COLO829 (cell line): ENCODE measurements at regions not wholly inside any gene's neighbourhood (a gene's known extent, or its start where the extent isn't known, plus 50 kb on each side); places are given as distances from the start of the nearest gene placed in this dataset.
A peak's percentile ranks its signal among the peaks of the same experiment; 100 is the strongest.

ENCODE experiments used
- DNase-seq: peaks from one replicate; pipeline ENCODE4 v3.0.0; 2012; ENCODE audit warnings: low spot score

- DNase-seq, result peak; percentile 28
These were observed 770.9 kb downstream of the TNS3 start for GRCh38 chr7:46810986-46811385.

GRCh38 chr7:46809886-46810285, 772.0 kb downstream of the TNS3 start:
- DNase-seq, result no peak

GRCh38 chr7:46806856-46807255, 775.1 kb downstream of the TNS3 start:
- no peak for DNase-seq

DNA sequence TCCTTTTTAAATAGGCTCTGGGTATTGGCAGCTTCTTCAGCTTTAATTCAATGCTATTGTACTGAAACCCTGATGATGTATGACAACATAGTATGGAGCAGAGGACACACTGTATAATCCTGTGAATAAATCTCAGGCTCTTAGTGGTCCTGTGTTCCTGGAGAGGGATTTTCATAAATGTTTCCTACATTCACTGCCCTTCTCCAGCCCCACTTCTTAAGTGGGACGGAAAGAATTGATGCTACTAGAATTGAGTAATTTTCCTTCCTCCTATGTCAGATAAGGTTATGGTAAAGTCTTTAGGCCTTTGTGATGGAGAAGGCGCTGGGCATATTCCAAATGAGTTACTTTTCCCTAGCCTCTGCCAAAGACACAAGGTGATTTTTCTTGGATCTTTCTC, 779.4 kb downstream of the TNS3 start:
- no peak for DNase-seq

- DNase-seq, result peak; percentile 94
These were observed 790.7 kb downstream of the TNS3 start for GRCh38 chr7:46791188-46791587.

GRCh38 chr7:46786995-46787394, 794.9 kb downstream of the TNS3 start:
- DNase-seq, result no peak

DNA sequence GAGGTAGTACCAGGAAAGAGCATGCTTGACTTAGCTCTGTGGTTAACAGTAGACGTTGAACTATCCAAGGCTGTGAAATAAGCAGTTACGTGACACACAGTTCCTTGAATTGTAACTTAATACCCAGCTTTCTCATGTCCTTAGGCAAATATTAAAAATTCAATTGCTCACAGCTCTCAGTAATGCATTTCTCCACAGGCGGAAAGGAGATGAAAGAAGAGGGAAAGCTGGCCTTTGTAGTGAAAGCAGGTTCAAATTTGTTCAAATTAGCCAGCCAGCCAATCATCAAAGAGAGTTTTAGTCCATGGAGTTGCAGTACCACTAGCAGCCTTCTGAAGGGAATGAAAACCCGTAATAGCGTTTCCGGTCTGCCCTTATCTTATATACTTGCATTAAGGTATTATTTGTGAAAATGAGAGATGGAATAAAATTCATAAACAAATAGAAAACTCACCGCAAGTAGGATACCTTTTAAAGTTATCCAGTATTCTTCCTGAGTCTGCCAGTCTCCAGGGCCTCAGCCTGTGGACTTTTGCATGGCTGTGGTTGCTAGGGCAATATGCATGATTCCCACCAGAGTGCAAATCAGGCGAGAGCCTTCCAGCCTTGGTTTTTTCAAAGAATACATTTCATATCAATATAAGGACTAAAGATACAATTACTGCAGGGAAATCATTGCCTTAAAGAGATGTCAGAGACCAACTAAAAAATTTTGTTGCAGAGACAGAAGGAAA, 795.5 kb downstream of the TNS3 start:
- DNase-seq, result peak; percentile 38

- no peak for DNase-seq
These were observed 797.2 kb downstream of the TNS3 start for GRCh38 chr7:46784732-46785131.

DNA sequence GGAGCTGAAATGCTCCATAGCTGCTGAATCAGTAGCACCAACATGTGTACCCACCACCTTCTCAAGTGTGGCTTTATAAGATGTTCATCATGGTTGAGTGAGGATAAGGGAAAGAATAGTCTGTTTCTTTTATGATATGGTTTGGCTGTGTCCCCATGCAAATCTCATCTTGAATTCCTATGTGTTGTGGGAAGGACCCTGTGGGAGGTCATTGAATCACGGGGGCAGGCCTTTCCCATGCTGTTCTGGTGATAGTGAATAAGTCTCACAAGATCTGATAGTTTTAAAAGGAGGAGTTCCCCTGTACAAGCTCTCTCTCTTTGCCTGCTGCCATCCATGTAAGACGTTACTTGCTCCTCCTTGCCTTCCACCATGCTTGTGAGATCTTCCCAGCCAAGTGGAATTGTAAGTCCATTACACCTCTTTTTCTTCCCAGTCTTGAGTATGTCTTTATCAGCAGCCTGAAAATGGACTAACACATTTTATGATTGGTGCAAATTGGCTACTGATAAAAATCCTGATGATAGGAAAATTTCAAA, 799.9 kb downstream of the TNS3 start:
- no peak for DNase-seq

- DNase-seq, result peak; percentile 47
These were observed 805.1 kb downstream of the TNS3 start for GRCh38 chr7:46776790-46777189.

- DNase-seq, result no peak
These were observed 806.1 kb downstream of the TNS3 start for GRCh38 chr7:46775776-46776175.

DNA sequence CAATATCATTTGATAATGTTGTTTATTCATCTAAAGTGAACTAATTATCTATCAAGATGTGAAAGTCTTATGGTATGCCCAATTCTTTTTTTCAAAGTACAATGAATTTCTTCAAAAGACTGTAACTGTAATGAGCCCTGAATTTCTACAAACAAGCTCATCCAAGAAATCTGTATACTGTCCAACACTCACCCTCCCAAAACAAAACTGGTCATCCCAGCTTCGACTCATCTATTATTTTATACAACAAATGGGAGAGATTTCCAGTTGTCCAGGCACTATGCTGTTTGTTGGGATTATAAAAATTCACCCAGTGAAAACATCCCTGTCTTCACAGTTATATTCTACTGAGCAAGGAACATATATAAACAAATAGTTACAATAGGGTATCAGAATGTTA, 806.9 kb downstream of the TNS3 start:
- DNase-seq, result no peak

DNA sequence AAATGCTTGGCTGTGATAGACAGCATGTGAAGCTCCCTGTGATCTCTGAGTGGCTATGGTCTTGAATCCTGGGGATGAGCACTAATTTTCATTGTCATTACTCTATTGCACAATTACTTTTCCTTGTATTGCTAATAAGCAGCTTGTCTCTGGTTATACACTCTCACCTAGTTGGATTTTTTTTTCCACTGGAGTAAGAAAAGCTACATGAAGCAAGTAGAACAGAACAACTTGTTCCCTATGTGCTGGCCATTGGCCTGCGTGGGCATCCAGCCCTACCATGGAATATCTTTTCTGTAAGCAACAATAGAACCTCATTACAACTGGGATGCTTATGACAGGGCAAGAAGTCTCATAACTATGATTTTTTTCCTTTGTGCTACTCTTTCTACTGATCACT, 807.4 kb downstream of the TNS3 start:
- DNase-seq, result no peak

- no peak for DNase-seq
These were observed 809.1 kb downstream of the TNS3 start for GRCh38 chr7:46772776-46773175.

DNA sequence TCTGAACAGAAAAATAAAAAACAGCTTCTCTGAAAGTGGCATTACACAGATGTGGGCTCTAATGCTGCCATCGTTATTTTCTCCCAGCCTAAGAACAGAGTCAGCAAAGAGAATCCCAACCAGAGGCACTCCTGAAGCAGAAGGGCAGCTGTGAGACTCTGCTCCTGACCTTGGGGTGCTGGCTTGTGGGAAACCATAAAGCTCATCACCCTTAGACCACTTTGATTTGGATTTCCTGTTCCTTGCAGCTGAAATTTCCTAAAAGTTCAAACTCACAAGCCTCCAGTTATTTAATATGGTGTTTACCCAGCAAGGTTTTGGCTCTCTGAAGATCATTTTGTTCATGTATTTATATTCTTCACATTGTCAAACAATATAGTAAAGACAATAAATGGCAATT, 814.8 kb downstream of the TNS3 start:
- DNase-seq, result no peak

DNA sequence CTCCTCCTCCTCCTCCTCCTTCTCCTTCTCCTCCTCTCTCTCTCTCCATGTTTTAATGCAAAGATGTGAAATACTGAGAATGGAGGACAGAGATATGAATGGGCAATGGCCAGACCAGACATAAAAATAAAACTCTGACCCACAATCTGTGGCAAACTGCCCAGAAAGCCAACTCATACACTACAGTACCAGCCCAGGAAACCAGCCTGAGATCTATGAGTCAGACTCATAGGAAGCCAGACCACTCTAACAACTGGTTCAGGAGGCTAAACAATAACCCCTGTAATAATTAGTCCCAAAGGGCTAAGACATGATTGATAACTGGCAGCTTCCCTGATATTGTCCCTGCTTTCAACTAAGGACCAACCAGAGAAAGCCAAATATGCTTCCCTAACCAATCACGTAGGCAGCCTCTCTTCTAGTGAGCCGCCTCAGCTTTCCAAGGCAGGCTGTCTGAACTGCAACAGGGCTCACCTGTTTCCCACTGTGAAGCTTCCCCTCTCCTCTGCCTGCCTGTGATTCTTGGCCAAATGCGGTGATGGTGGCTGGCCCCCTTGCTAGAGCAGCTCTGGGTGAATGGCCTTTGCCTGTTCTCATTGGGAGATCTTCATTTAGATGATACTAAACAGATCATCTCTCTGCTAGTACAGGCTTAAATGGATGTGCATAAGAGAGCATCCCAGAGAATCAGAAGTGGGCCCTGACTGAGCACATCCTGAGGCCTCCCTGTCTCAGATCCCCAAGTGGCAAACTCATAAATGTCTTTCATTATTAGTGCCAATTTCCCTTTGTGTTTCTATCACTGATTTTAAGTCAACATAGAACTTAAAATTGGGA, 817.6 kb downstream of the TNS3 start:
- DNase-seq, result peak; percentile 94

DNA sequence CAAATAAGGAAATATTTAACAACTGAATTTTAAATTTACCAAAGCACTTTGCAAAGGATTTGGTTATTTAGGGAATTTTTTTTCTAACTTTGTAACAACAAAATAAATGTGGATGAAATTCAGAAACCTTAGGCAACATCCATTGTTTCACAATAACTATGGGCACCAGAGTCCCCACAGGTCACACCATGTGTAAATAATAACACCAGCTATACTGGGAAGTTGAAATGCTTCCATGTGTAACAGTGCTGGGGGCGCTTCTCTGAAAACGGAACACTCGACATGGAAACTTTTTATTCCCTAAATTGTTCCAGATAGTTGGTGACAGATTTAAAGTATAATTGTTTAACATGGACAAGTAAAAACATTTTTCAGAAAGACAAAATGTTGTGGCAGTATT, 818.6 kb downstream of the TNS3 start:
- DNase-seq, result no peak

DNA sequence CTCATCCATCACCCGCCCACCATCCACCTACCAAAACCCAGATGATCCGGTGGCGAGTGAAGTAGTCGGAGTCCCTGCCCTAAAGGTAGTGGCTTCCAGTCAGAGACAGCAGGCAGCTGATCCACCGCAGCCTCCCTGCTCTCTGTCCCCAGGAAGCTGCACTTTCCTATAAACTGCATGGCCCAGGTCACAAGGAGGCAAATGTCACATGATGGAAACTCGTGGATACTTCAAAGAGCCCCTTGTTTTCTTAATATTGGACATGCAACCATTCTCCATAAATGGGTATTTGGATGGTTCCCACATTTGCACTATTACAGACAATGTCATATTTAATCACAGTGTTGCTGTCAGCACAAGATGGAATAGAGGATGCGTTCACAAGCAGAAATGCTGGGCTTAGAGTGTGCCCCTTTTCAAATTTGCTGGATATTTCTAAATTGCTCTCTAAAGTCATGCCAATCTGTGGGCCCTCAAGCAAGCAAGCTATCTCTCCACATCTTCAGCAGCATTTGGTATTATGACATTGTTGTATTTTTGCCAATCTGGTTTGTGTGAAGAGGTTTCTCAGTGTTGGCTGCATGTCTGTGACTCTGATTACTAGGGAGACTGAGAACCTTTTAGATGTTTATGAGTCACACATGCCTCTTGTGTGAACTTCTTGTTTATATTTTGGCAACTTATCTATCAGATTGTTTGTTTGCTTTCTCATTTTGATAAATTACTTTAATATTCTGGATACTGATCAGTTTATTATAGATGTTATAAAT, 822.0 kb downstream of the TNS3 start:
- DNase-seq, result peak; percentile 41

DNA sequence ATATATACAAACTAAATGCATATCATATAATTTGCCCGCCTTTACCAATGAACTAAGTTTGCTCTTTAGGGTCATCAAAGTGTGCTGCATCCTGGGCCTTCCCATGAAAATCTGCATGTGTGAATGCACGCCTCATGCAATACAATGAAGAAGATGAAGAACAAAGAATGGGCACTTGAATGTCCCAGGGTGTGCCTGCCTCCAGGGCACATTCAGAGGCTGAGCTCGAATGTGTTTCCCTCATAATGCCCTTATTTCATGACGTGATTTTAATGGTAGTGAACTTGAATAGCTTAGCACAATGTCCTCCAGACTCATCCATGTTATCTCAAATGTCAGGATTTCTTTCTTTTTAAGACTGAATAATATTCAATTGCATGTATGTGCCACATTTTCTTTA, 824.9 kb downstream of the TNS3 start:
- no peak for DNase-seq

DNA sequence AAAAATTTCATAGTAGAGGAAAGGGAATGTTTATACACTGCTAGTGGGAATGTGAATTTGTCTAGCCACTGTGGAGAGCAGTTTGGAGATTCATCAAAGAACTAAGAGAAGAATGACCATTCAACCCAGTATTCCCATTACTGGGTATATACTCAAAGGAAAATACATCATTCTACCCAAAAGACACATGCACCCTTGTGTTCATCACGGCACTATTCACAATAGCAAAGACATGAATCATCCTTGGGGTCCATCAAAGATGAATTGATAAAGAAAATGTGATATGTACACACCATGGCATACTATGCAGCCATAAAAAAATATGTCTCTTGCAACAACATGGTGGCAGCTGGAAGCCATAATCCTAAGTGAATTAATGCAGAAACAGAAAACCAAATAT, 825.7 kb downstream of the TNS3 start:
- DNase-seq, result no peak

DNA sequence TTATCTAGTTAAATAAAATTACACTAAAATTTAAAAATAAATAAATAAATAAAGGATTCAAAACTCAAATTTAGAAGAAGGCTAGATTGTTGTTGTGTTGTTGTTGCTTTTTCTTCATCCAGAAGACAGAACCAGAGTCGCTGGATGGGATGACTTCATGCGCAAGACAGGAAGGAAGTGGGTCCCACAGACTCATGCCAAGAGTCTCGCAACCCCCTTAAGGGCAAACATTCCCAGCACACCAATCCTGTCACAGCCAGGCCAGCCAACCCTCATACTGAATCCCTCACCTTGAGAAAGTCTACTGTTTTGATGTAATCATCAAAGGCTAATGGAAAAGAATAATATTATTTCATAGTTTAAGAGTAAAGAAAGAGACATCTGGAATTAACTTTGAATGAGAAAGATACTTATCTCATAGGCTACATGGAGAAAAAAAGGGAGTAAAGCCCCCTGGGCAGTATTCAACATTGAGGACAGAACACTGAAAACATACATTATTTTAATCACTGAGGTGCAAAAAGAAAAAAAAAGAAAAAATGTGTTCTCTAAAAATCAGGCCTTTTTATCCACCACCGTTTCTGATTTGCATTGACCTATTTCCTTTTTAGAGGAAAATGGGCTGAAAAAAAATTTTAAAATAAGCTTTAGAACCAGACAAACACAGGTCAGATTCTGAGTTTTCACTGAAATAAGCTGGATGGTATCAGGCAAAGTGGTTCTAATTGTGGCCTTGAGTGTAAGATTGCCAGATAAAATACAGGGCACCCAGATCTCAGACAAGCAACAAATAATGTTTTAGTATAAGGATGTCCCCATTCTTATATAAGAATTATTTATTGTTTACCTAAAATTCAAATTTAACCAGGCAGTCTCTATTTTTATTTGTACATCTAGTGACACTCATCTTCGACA, 826.5 kb downstream of the TNS3 start:
- no peak for DNase-seq
